ENCODE measurements at regions not wholly inside any gene's neighbourhood (a gene's known extent, or its start where the extent isn't known, plus 50 kb on each side); places are given as distances from the start of the nearest gene placed in this dataset.

- DNase-seq (ENCODE audit: low read depth, low spot score) = no peak
Measured at GRCh38 chr5:89147031-89147430, 264.0 kb upstream of the MEF2C start.

- no peak for DNase-seq (ENCODE audit: low read depth, low spot score)
Measured at GRCh38 chr5:89137148-89137547, 254.2 kb upstream of the MEF2C start.

- no peak for DNase-seq (ENCODE audit: low read depth, low spot score)
Measured at GRCh38 chr5:89133975-89134374, 251.0 kb upstream of the MEF2C start.

GRCh38 chr5:89133129-89133528 is 250.1 kb upstream of the MEF2C start:
- no peak for DNase-seq (ENCODE audit: low read depth, low spot score)

GRCh38 chr5:89130851-89131250 is 247.9 kb upstream of the MEF2C start:
- DNase-seq (ENCODE audit: low read depth, low spot score) = no peak

DNA sequence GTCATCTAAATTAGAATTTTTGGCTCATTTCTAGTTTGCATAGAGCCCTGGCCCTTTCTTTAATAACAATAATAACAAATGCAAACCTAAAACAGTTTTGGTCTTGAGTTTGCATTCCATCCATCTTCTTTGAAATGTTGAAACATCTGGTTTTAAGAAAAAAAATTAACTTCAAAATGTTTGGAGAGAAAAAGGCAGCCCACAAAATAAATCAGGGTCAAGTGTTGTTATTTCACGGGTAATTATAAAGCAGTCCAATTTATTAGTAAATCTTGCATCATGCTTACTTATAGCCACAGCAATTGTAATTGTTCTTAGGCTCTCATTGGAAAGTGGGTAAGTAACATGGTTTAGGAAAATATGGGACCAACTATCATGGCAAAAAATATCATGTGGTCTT is 247.0 kb upstream of the MEF2C start:
- DNase-seq (ENCODE audit: low read depth, low spot score) = no peak

DNA sequence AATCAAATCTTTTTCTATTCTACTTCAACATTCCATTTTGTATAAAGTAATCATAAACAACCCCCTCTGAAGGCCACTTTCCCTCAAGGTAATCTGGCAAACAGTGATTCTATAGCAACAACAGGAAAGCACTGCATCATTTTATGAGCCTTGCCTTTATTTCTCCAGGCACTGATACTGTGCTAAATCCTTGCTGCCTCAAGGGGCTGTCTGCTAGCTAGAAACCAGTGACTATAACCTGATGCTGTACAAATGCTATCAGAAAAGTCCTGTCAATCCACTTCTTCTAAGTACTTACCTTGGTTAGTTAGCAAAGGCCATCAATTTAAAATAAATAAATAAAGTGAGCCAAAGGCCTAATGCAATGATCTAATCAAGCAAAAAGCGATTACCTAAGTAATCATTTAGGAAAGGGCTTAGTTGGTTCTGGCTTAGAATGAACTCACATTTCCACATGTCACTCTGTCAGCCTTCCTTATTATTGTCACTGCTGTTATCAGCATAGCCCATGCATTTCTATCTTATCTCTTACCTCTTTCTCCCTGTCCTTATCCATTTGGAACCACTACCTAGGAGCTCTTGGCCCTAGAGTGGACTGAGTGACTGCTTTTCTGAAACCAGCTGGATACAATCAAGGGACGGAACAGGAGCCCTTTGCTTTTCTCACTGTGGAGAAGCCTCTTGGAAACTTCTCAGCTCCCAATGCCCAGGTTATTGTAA is 246.1 kb upstream of the MEF2C start:
- no peak for DNase-seq (ENCODE audit: low read depth, low spot score)

GRCh38 chr5:89128092-89128491 is 245.1 kb upstream of the MEF2C start:
- no peak for DNase-seq (ENCODE audit: low read depth, low spot score)

DNA sequence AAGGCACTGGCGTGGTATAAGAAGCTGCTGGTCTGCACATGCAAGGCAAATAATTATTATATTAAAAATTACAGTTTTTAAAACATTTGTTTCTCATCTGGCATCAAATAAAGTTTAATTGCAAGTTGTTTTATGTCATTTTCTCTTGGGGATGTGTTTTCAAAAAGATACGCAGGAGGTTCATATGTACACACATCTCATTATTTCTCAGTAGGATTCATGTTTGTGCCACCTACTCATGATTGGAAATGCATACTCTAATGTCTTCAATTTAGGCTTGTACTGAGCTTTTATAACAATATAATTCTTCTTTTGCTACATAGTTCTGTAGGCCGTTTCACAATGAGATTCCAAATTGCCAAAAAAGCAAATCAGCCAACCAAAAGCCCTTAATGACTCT is 244.2 kb upstream of the MEF2C start:
- DNase-seq (ENCODE audit: low read depth, low spot score) = no peak

DNA sequence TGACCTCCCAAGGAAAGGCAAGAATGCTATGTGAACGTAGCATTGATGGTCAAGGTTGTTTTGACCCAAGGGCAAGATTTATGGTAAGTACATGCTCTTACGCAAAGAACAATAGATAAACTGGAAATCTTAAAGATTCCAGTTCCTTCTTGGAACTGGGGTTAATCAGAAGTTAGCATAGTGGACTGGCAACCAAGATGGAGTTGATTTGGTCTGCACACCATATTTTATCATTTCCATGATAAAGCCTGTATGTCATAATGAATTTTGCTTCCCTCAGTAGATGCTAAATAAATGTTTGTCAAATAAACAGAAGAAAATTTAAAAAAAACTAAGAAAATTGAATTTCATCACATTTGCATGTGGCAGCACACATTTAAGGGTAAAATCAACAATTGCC is 242.4 kb upstream of the MEF2C start:
- DNase-seq (ENCODE audit: low read depth, low spot score) = no peak

DNA sequence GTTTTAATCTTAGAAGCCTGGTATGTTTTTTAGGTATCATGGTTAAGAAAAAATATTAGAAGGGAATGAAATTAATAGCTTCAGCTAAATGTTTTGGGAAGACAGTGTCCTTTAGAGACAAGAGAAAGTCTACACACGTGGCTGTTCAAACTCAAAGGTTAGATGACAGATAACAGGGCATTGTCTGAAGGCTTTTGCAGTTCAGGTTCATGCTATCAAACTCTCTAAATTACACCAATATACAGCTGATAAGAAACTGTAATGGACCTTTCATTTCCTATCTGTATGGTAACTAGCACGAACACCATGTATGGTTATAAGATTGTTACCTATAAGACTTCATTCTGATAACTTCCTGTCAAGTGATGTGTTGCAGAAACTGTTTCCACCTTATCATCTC is 240.6 kb upstream of the MEF2C start:
- DNase-seq (ENCODE audit: low read depth, low spot score) = no peak

DNA sequence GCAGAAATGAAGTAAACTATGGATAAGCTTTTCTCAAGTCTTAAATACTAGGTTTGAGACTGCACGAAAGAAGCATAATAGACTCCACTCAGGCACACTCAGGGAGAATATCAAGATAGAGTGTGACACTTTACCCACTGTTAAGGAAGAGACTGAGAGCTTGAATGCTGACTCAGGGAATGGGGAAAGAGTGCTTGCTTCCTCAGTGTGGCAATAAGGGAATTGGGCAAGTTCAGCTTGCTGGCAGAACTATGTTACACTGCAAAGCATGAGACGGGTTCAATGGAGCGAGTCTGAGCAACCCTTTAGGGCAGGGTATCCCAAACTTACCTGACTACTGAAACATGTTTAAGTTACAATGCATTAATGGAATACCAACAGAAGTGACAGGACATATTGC is 237.7 kb upstream of the MEF2C start:
- no peak for DNase-seq (ENCODE audit: low read depth, low spot score)

GRCh38 chr5:89117124-89117644 is 234.2 kb upstream of the MEF2C start:
- no peak for DNase-seq (ENCODE audit: low read depth, low spot score)

- DNase-seq (ENCODE audit: low read depth, low spot score) = no peak
Measured at GRCh38 chr5:89110916-89111646, 228.1 kb upstream of the MEF2C start.

DNA sequence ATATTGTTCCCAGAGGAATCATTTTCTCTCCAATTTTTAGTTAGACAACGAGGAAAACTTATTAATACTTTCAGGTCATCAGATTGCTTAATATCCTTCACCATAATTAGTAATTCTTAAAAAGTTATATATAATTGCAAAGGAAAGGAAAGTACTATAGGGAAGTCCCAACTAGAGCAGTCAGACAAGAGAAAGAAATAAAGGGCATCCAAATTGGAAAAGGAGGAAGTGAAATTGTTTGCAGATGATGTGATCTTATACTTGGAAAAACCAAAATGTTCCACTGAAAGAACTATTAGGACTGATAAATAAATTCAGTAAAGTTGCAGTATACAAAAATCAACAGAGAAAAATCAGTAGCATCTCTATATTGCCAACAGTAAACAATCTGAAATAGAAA is 223.5 kb upstream of the MEF2C start:
- DNase-seq (ENCODE audit: low read depth, low spot score) = no peak

DNA sequence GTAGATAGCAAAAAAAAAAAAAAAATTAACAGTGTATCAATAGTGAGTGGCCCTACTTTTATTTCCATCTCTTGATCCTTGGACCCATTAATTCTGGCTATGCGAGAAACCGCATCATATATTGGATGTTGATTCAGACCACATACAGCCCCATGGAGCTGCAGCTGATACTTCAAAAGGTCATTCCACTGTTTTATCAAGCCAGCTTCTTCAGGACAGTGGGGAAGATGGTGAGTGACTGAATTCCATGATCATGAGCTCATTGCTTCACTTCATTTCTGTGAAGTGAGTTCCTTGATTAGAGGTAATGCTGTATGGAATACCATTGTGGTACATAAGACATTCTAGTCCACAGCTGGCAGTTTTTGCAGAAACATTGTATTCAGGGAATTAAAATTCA is 222.9 kb upstream of the MEF2C start:
- no peak for DNase-seq (ENCODE audit: low read depth, low spot score)

GRCh38 chr5:89105171-89105695 is 222.2 kb upstream of the MEF2C start:
- no peak for DNase-seq (ENCODE audit: low read depth, low spot score)

DNA sequence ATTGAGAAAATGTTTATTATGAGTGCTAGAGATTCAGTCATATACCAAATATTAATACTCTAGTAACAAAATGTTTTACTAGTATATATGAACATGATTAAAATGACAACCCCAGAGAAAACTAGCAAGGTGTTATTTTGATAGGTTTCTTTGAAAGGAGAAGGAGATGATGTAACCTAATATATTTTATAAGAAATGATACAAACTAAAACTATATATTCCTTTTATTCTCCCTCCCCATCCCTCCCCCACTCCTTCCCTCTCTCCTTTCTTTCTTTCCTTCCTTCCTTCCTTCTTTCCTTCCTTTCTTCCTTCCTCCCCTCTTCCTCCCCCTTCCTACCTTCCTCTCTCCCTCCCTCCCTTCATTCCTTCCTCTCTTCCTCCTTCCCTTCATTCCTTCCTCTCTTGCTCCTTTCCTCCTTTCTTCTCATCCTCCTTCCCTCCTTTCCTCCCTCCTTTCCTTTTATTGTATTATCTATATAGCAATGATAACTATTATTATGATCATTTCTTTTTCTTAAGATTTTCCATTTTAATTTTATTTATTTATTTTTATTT is 215.3 kb upstream of the MEF2C start:
- DNase-seq (ENCODE audit: low read depth, low spot score) = no peak

DNA sequence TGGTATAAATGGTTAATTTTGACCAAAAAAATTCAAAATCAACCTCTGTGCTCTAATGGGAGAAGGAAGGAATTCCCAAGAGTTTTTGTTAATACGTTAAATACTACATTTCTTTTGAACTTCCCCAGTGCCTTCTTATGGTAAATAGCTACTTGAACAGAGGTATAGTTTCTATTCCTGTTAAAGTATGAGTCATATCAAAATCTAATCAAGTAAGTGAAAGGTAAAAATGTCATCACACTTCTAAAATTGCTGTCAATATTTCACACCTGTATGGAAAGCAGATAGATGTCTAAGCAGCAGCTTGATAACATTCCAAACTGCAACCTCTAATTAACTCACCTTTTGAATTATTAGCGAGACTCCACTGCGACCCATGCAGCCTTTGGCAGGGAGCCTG is 214.1 kb upstream of the MEF2C start:
- no peak for DNase-seq (ENCODE audit: low read depth, low spot score)

DNA sequence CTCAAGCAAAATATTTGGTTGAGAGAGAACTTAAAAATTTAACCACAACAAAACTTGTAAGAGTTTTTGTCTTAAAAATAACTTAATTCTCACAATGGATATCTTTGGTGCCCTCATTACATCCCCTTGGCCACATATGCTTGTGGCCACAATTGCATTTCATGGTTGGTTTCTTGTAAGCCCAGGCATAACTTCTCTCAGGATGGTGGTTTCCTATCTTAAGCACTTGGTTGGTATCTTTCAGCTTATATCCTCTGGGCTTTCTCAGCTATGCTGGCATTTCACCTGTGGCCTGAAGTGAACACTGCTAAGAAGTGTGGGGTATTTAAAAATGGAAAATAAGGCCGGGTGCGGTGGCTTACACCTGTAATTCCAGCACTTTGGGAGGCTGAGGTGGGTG is 212.4 kb upstream of the MEF2C start:
- no peak for DNase-seq (ENCODE audit: low read depth, low spot score)

DNA sequence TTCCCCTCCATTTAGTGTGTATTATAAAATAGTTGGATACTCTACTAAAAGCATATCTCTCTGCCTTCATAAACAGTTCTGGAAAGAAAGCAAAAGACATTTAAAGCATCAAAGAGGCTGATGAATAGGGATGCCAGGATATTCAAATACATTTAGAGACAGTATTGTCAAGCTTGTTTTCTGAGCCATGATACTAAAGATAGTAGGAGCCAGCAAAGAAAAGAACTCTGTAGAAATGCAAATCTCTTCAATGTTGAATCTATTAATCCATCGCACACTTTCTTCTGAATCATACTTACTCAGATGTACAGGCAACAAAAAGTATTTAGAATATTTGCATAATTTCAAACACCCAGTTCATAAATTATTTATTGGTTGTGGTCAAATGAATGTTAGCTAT is 207.1 kb upstream of the MEF2C start:
- no peak for DNase-seq (ENCODE audit: low read depth, low spot score)

- DNase-seq (ENCODE audit: low read depth, low spot score) = no peak
Measured at GRCh38 chr5:89087551-89088318, 204.8 kb upstream of the MEF2C start.

Data from smooth muscle cell of the brain vasculature (primary cell).